Cerebellar nuclear complex (tissue), 1 donor: ENCODE measurements at regions not wholly inside any gene's neighbourhood (a gene's known extent, or its start where the extent isn't known, plus 50 kb on each side); places are given as distances from the start of the nearest gene placed in this dataset.

Experiments
- DNase-seq, 2 experiments: peaks; one replicate each; lab custom pipeline; 2025; lab: John Stamatoyannopoulos, UW

DNA sequence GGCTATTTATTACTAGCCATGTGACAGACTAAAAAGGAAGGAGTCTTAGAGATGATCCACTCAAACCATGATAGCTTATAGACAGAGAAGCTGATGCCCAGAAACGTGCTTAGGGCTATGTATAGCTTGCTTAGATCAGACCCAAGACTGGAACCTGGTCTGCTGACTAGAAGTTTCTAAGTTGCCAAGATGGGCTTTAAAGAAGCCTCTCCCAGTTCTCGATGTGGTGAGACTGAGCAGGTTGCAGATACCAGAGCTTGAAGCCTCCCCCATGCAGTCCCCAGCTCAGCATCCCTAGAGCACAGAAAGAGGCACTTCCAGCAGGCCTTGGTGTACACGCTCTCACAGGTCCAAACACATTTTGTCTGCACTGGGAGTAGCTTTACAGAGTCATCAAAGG, 51.1 kb upstream of the ATP10B start:
- DNase-seq: no peak
